Caco-2 (cell line): ENCODE measurements at regions not wholly inside any gene's neighbourhood (a gene's known extent, or its start where the extent isn't known, plus 50 kb on each side); places are given as distances from the start of the nearest gene placed in this dataset.

Experiments
- BruUV-seq: library from RNA; stranded (reverse); fragments of 400-500 nt; replicated peaks from 2 replicates; lab custom pipeline; 2021; lab: Mats Ljungman, UMichigan
- CTCF ChIA-PET: fragments of 300-600 bp; sonication (Branson Sonifier 250); formaldehyde crosslinking; loops from one replicate; lab custom pipeline; 2022; ENCODE audit warnings: antibody characterized with exemption; lab: Charles Lee
- POLR2A ChIA-PET: fragments of 300-600 bp; sonication (Branson Sonifier 250); formaldehyde crosslinking; loops from one replicate; lab custom pipeline; 2022; ENCODE audit warnings: antibody characterized with exemption; lab: Charles Lee
- DNase-seq, 2 experiments: peaks; one replicate each; pipeline versions ENCODE4 v3.0.0 to v3.0.0-alpha.2; 2020 to 2022
- H3K27me3 ChIP-seq: replicated peaks from 2 replicates; pipeline ENCODE4 v1.6.0; 2011; ENCODE audit warnings: low read length; ENCODE audit not compliant: control insufficient read depth, insufficient read depth
- H3K36me3 ChIP-seq: 2 replicates; pipeline ENCODE4 v1.5.1; 2011; ENCODE audit warnings: low read length; ENCODE audit not compliant: control insufficient read depth, insufficient read depth
- H3K4me1 ChIP-seq: fragments of 250-450 bp; sonication (Bioruptor Pico); 2 replicates; pipeline ENCODE4 v1.5.1; 2020; ENCODE audit warnings: mild to moderate bottlenecking
- H3K4me3 ChIP-seq: 2 replicates; pipeline ENCODE4 v1.5.1; 2011; ENCODE audit warnings: low read depth, mild to moderate bottlenecking, control low read depth, low read length
- H3K9me3 ChIP-seq: fragments of 250-450 bp; sonication (Bioruptor Pico); 2 replicates; pipeline ENCODE4 v1.5.1; 2020; ENCODE audit warnings: mild to moderate bottlenecking, moderate library complexity
- H3K27ac Mint-ChIP-seq: one replicate; pipeline ENCODE4 v1.8.0; 2022; ENCODE audit warnings: mixed read lengths; ENCODE audit not compliant: unreplicated experiment
- H3K27me3 Mint-ChIP-seq: one replicate; pipeline ENCODE4 v1.8.0; 2022; ENCODE audit warnings: mixed read lengths; ENCODE audit not compliant: insufficient read depth, unreplicated experiment
- H3K36me3 Mint-ChIP-seq: one replicate; pipeline ENCODE4 v1.8.0; 2022; ENCODE audit warnings: mild to moderate bottlenecking, mixed read lengths; ENCODE audit not compliant: insufficient read depth, unreplicated experiment
- H3K4me1 Mint-ChIP-seq: one replicate; pipeline ENCODE4 v1.8.0; 2022; ENCODE audit warnings: low read depth, mixed read lengths; ENCODE audit not compliant: unreplicated experiment
- H3K4me3 Mint-ChIP-seq: one replicate; pipeline ENCODE4 v1.8.0; 2022; ENCODE audit warnings: mild to moderate bottlenecking, moderate library complexity, mixed read lengths; ENCODE audit not compliant: unreplicated experiment
- H3K9me3 Mint-ChIP-seq: one replicate; pipeline ENCODE4 v1.8.0; 2022; ENCODE audit warnings: mixed read lengths; ENCODE audit not compliant: unreplicated experiment
- CTCF ChIP-seq, 2 experiments: fragments of 200-600 bp in 1 of 2; IDR thresholded peaks; 1 replicate in 1 of 2; 2 replicates in 1 of 2; pipeline versions ENCODE4 v1.5.1 to v1.8.0; 2011 to 2022; ENCODE audit warnings: antibody characterized with exemption in 1 of 2, control low read depth in 1 of 2, inconsistent platforms in 1 of 2, low read depth in 1 of 2, low read length in 1 of 2, mild to moderate bottlenecking in 1 of 2, moderate library complexity in 1 of 2; ENCODE audit not compliant: insufficient read depth in 1 of 2, severe bottlenecking in 1 of 2, unreplicated experiment in 1 of 2
- intact Hi-C: fragments of 100-400 bp; cut with micrococcal nuclease; formaldehyde crosslinking; loops from one replicate; pipeline ENCODE4 v1.10.0; 2022; ENCODE audit not compliant: unreplicated experiment

DNA sequence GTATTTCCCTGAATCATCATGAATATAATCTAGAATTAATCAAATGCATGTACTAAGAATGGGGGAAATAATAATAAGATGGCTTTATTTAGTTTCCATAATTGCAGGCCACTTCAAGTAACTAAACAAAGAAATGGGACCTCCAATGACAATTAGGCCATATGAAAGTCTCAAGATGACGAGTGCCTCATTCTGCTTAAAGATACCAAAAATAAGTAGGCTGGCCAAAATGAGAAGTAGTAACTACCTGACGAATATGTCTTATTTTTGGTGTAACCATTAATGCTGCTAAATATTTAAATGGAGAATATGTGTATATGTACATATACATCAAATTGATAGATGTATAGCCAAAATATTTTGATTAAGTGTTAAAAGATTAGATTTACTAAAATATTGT, 932.6 kb downstream of the EPHA3 start:
- CTCF ChIA-PET, result no interaction called here

DNA sequence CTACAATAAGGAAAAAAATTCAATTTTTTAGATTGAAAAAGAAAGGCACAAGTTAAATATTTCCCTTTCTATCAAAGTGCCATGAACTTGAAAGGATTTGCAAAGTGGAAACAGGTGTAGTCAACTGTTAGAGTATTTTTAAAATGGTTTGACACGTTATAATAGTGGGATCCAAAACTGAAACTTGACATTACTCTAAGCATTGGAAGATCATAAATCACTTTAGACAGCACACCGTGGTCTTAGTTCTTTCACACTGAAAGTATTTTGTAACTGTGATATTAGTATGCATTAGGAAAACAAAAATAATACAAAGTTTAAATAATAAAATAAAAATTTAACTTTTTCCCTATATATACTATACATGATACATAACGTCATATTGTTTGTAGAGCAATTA, 933.1 kb downstream of the EPHA3 start:
- Mint-ChIP-seq H3K36me3 (no peaks in the 10 kb centered on the region), H3K9me3 (no peaks in the 10 kb centered on the region), H3K4me3 (no peak overlapping the region), H3K27ac (no peak overlapping the region), H3K4me1 (peaks cover 9% of the 10 kb centered on the region), H3K27me3 (no peaks in the 10 kb centered on the region)
- Histone ChIP-seq H3K4me1 (peaks cover 20% of the 10 kb centered on the region; the same call in 1 of the 2 replicates), H3K4me3 (no peak overlapping the region), H3K9me3 (no peaks in the 10 kb centered on the region), H3K27me3 (no peaks in the 10 kb centered on the region), H3K36me3 (no peaks in the 10 kb centered on the region)
- POLR2A ChIA-PET, result no interaction called here
- intact Hi-C loops, result no loop called here
- no peak for DNase-seq
- no TSS peak for BruUV-seq
- no peak for TF ChIP-seq CTCF (IDR thresholded peaks at IDR 0.05; ENCODE audit: insufficient read depth in 1 of 2, low read depth in 1 of 2, low read length in 1 of 2, severe bottlenecking in 1 of 2, unreplicated experiment in 1 of 2)
- CTCF ChIA-PET, result no interaction called here

More for the DNA sequence above, 932.6 kb downstream of the EPHA3 start:
- no peak overlapping the region for H3K4me3 ChIP-seq
- peaks cover 20% of the 10 kb centered on the region; the same call in 1 of the 2 replicates for H3K4me1 ChIP-seq
- no peak overlapping the region for H3K4me3 Mint-ChIP-seq
- no peak overlapping the region for H3K27ac Mint-ChIP-seq
- no peaks in the 10 kb centered on the region for H3K36me3 Mint-ChIP-seq
- no peaks in the 10 kb centered on the region for H3K27me3 ChIP-seq
- H3K9me3 ChIP-seq, result no peaks in the 10 kb centered on the region
- intact Hi-C loops, result no loop called here
- no peak for DNase-seq
- BruUV-seq, result no TSS peak
- H3K36me3 ChIP-seq, result no peaks in the 10 kb centered on the region
- POLR2A ChIA-PET, result no interaction called here
- H3K27me3 Mint-ChIP-seq, result no peaks in the 10 kb centered on the region
- no peak for TF ChIP-seq CTCF (IDR thresholded peaks at IDR 0.05; ENCODE audit: insufficient read depth in 1 of 2, low read depth in 1 of 2, low read length in 1 of 2, severe bottlenecking in 1 of 2, unreplicated experiment in 1 of 2)
- no peaks in the 10 kb centered on the region for H3K9me3 Mint-ChIP-seq
- H3K4me1 Mint-ChIP-seq, result peaks cover 9% of the 10 kb centered on the region

GRCh38 chr3:90041995-90042394, 934.6 kb downstream of the EPHA3 start:
- H3K27me3 ChIP-seq, result no peaks in the 10 kb centered on the region
- no peaks in the 10 kb centered on the region for H3K36me3 ChIP-seq
- H3K4me1 ChIP-seq, result peaks cover 16% of the 10 kb centered on the region; the same call in 1 of the 2 replicates
- DNase-seq, result no peak
- Mint-ChIP-seq H3K4me1 (peaks cover 9% of the 10 kb centered on the region), H3K9me3 (no peaks in the 10 kb centered on the region), H3K4me3 (no peak overlapping the region), H3K27me3 (no peaks in the 10 kb centered on the region), H3K36me3 (no peaks in the 10 kb centered on the region), H3K27ac (no peak overlapping the region)
- intact Hi-C loops, result no loop called here
- no peak overlapping the region for H3K4me3 ChIP-seq
- no peak for TF ChIP-seq CTCF (IDR thresholded peaks at IDR 0.05; ENCODE audit: insufficient read depth in 1 of 2, low read depth in 1 of 2, low read length in 1 of 2, severe bottlenecking in 1 of 2, unreplicated experiment in 1 of 2)
- BruUV-seq, result no TSS peak
- CTCF ChIA-PET, result no interaction called here
- POLR2A ChIA-PET, result no interaction called here
- H3K9me3 ChIP-seq, result no peaks in the 10 kb centered on the region
